Right lobe of liver (tissue), 6 donors: ENCODE measurements at regions not wholly inside any gene's neighbourhood (a gene's known extent, or its start where the extent isn't known, plus 50 kb on each side); places are given as distances from the start of the nearest gene placed in this dataset.
A peak's percentile ranks its signal among the peaks of the same experiment; 100 is the strongest.

ENCODE experiments used
- ATAC-seq, 4 donors: fragments of 200-7000 bp; cut with Tn5 transposase; one replicate each; pipeline ENCODE4 v1.9.1; 2020; ENCODE audit warnings: mild to moderate bottlenecking in 4 of 4, moderate library complexity in 4 of 4
- DNase-seq, 3 donors: peaks; one replicate each; pipeline ENCODE4 v3.0.0-alpha.2; 2020
- H3K27ac ChIP-seq, 3 donors: fragments of 200-600 bp; one replicate each; pipeline ENCODE4 v1.8.0; 2022
- H3K27me3 ChIP-seq, 2 donors: fragments of 200-600 bp; one replicate each; pipeline ENCODE4 v1.8.0; 2022
- H3K36me3 ChIP-seq, 4 donors: fragments of 200-600 bp; sonication (generic) in 1 of 4; one replicate each; pipeline versions ENCODE4 v1.5.1 to v1.8.0; 2017 to 2022; ENCODE audit warnings: control low read depth in 1 of 4
- H3K4me1 ChIP-seq, 4 donors: fragments of 200-600 bp; sonication (generic) in 1 of 4; one replicate each; pipeline versions ENCODE4 v1.5.1 to v1.8.0; 2017 to 2022; ENCODE audit warnings: control low read depth in 1 of 4
- H3K4me3 ChIP-seq, 3 donors: fragments of 200-600 bp; one replicate each; pipeline ENCODE4 v1.8.0; 2022
- H3K9me3 ChIP-seq, 4 donors: fragments of 200-600 bp; sonication (generic) in 1 of 4; one replicate each; pipeline versions ENCODE4 v1.5.1 to v1.8.0; 2017 to 2022; ENCODE audit warnings: control low read depth in 1 of 4
- CTCF ChIP-seq, 4 donors: fragments of 200-600 bp in 3 of 4; fragments of 450-650 bp in 1 of 4; IDR thresholded peaks; one replicate each; pipeline versions ENCODE4 v1.5.1 to v1.8.0; 2016 to 2022; ENCODE audit warnings: antibody characterized with exemption in 4 of 4, mild to moderate bottlenecking in 2 of 4
- POLR2A ChIP-seq: fragments of 450-650 bp; IDR thresholded peaks from one replicate; pipeline ENCODE4 v1.6.1; 2017; ENCODE audit warnings: antibody characterized with exemption, mild to moderate bottlenecking
- WGBS: methylation state at CpG from one replicate; pipeline ENCODE4 v1.1.6; 2018; ENCODE audit warnings: low coverage, low lambda C conversion rate; ENCODE audit not compliant: insufficient coverage; ENCODE audit errors: missing lambda C conversion rate; 5-methylcytosine and 5-hydroxymethylcytosine counted together
- intact Hi-C, 2 donors: fragments of 100-400 bp; cut with DNase I; formaldehyde crosslinking; loops; one replicate each; pipeline versions ENCODE4 v1.11.2 to v1.14.1; 2022
- donor health status: DM: no; HTN: yes; CAD: no.
- donor health status: DM: no; HTN: no; CAD: no.
- donor health status: DM: no; HTN: no; CAD: no.
- donor health status: DM: no; HTN: yes; CAD: no.
- donor health status: DM: no; HTN: yes; CAD: no.

- Histone ChIP-seq H3K27ac (peak overlapping the region in 2 of 3 donors; percentile 30 to 54), H3K27me3 (no peaks in the 10 kb centered on the region), H3K9me3 (no peaks in the 10 kb centered on the region), H3K36me3 (no peaks in the 10 kb centered on the region), H3K4me1 (peaks cover 0 to 38% (median 20%) of the 10 kb centered on the region in 4 donors), H3K4me3 (no peak overlapping the region)
- no peak for TF ChIP-seq CTCF (IDR thresholded peaks at IDR 0.05)
- no CpG with 5 or more reads among the region's 2 CpGs for WGBS
- ATAC-seq (no peak), DNase-seq (no peak)
- intact Hi-C loops: no loop called here
Observed at GRCh38 chr11:69352166-69352565, 58.2 kb downstream of the MYEOV start.

- DNase-seq (peak in 1 of 3 donors; percentile 50), ATAC-seq (peak; percentile 32 to 38 (median 36))
- Histone ChIP-seq H3K36me3 (no peaks in the 10 kb centered on the region), H3K4me1 (peaks cover 0 to 42% (median 23%) of the 10 kb centered on the region in 4 donors), H3K27me3 (no peaks in the 10 kb centered on the region), H3K9me3 (no peaks in the 10 kb centered on the region), H3K27ac (peak overlapping the region; percentile 30 to 85 (median 54)), H3K4me3 (no peak overlapping the region)
- intact Hi-C loops: no loop called here
- WGBS: 10% methylated on average over 2 of the region's 2 CpGs
- TF ChIP-seq POLR2A (peak; percentile 72), CTCF (IDR thresholded peaks at IDR 0.05) (no peak)
Observed at GRCh38 chr11:69352715-69353319, 58.9 kb downstream of the MYEOV start.

- WGBS: 26% methylated on average over 7 of the region's 20 CpGs
- intact Hi-C loops: no loop called here
- DNase-seq (peak; percentile 86 to 93 (median 91)), ATAC-seq (peak; percentile 68 to 76 (median 75))
- Histone ChIP-seq H3K4me3 (no peak overlapping the region), H3K27me3 (no peaks in the 10 kb centered on the region), H3K9me3 (no peaks in the 10 kb centered on the region), H3K4me1 (peaks cover 0 to 45% (median 23%) of the 10 kb centered on the region in 4 donors), H3K27ac (peak overlapping the region; percentile 30 to 85 (median 54)), H3K36me3 (no peaks in the 10 kb centered on the region)
- TF ChIP-seq POLR2A (peak; percentile 13), CTCF (IDR thresholded peaks at IDR 0.05) (peak in 1 of 4 donors; percentile 20)
Observed at GRCh38 chr11:69353696-69354544, 60.0 kb downstream of the MYEOV start.

- H3K9me3 ChIP-seq: peaks cover 0 to 3% (median 0%) of the 10 kb centered on the region in 4 donors
- WGBS: 89% methylated on average over 2 of the region's 2 CpGs
- ATAC-seq: no peak
- peak overlapping the region in 2 of 3 donors; percentile 54 to 85 for H3K27ac ChIP-seq
- peaks cover 0 to 51% (median 23%) of the 10 kb centered on the region in 4 donors for H3K4me1 ChIP-seq
- intact Hi-C loops: no loop called here
- no peak for DNase-seq
- H3K36me3 ChIP-seq: no peaks in the 10 kb centered on the region
- no peak overlapping the region for H3K4me3 ChIP-seq
- H3K27me3 ChIP-seq: no peaks in the 10 kb centered on the region
- no peak for TF ChIP-seq CTCF (IDR thresholded peaks at IDR 0.05)
- TF ChIP-seq POLR2A: no peak
Observed at GRCh38 chr11:69354545-69354897, 60.6 kb downstream of the MYEOV start.
